Kidney (tissue), 13 donors: ENCODE measurements at regions not wholly inside any gene's neighbourhood (a gene's known extent, or its start where the extent isn't known, plus 50 kb on each side); places are given as distances from the start of the nearest gene placed in this dataset.

Experiments used
- DNase-seq, 5 donors: peaks; one replicate each; pipeline ENCODE4 v3.0.0-alpha.2; 2013 to 2020
- FAIRE-seq: peaks from 2 replicates; lab custom pipeline; 2012; peaks lifted over from hg19 to GRCh38; lab: Jason Lieb, UNC
- H3K27ac ChIP-seq, 2 donors: one replicate each; pipeline ENCODE4 v1.7.0; 2013; ENCODE audit warnings: low read depth in 2 of 2, low read length in 2 of 2, inconsistent platforms in 1 of 2
- H3K27me3 ChIP-seq: one replicate; pipeline ENCODE4 v1.7.1; 2013; ENCODE audit warnings: low read length, inconsistent platforms; ENCODE audit not compliant: control insufficient read depth, insufficient read depth
- H3K36me3 ChIP-seq, 3 donors: one replicate each; pipeline versions ENCODE4 v1.7.0 to v1.7.1; 2013; ENCODE audit warnings: low read length in 3 of 3, control low read depth in 1 of 3, inconsistent platforms in 1 of 3; ENCODE audit not compliant: insufficient read depth in 3 of 3, control insufficient read depth in 2 of 3
- H3K4me1 ChIP-seq, 3 donors: one replicate each; pipeline versions ENCODE4 v1.7.0 to v1.7.1; 2013; ENCODE audit warnings: low read length in 3 of 3, inconsistent platforms in 1 of 3, low read depth in 1 of 3; ENCODE audit not compliant: control insufficient read depth in 2 of 3, insufficient read depth in 2 of 3
- H3K4me3 ChIP-seq, 3 donors: one replicate each; pipeline versions ENCODE4 v1.7.0 to v1.8.1; 2013; ENCODE audit warnings: low read length in 3 of 3, control low read depth in 1 of 3, inconsistent platforms in 1 of 3
- H3K9ac ChIP-seq, 3 donors: one replicate each; pipeline versions ENCODE4 v1.7.0 to v1.7.1; 2013; ENCODE audit warnings: low read length in 3 of 3, control low read depth in 1 of 3, inconsistent platforms in 1 of 3
- H3K9me3 ChIP-seq, 3 donors: one replicate each; pipeline versions ENCODE4 v1.7.0 to v1.7.1; 2013; ENCODE audit warnings: low read length in 3 of 3, control low read depth in 1 of 3, inconsistent platforms in 1 of 3; ENCODE audit not compliant: control insufficient read depth in 2 of 3, insufficient read depth in 1 of 3
- CTCF ChIP-seq: IDR thresholded peaks from 3 replicates; pipeline ENCODE4 v1.5.1; 2012; ENCODE audit warnings: mild to moderate bottlenecking, moderate library complexity, borderline replicate concordance; ENCODE audit not compliant: insufficient read depth; ENCODE audit errors: extremely low read depth
- intact Hi-C: fragments of 100-400 bp; cut with DNase I; formaldehyde crosslinking; loops from one replicate; pipeline ENCODE4 v1.11.1; 2022
- donor health status: control.
- donor health status: control.
- donor health status: control.
- donor health status: control.
- donor health status: control.
- donor health status: DM: yes; HTN: yes; CAD: no.
- donor health status: Normal renal cell carcinoma (clear cell type).

GRCh38 chr10:128855618-128856428 is 611.2 kb upstream of the MGMT start:
- H3K9ac ChIP-seq: no peak overlapping the region
- TF ChIP-seq CTCF: no peak
- H3K4me1 ChIP-seq: peaks cover 10 to 26% (median 10%) of the 10 kb centered on the region in 3 donors
- no peaks in the 10 kb centered on the region for H3K36me3 ChIP-seq
- H3K27ac ChIP-seq: no peak overlapping the region
- H3K4me3 ChIP-seq: no peak overlapping the region
- FAIRE-seq: no peak
- H3K9me3 ChIP-seq: no peaks in the 10 kb centered on the region
- DNase-seq: no peak
- intact Hi-C loops: no loop called here
- H3K27me3 ChIP-seq: no peaks in the 10 kb centered on the region

- intact Hi-C loops: no loop called here
- no peak for FAIRE-seq
These were observed 607.2 kb upstream of the MGMT start for GRCh38 chr10:128859738-128860386.

GRCh38 chr10:128860574-128860973 is 606.5 kb upstream of the MGMT start:
- FAIRE-seq (no peak), DNase-seq (no peak)
- no peaks in the 10 kb centered on the region for H3K36me3 ChIP-seq
- no peaks in the 10 kb centered on the region for H3K9me3 ChIP-seq
- H3K4me1 ChIP-seq: peaks cover 0 to 15% (median 7%) of the 10 kb centered on the region in 3 donors
- no peaks in the 10 kb centered on the region for H3K27me3 ChIP-seq
- no peak for TF ChIP-seq CTCF
- H3K4me3 ChIP-seq: no peak overlapping the region
- intact Hi-C loops: no loop called here
- no peak overlapping the region for H3K27ac ChIP-seq
- no peak overlapping the region for H3K9ac ChIP-seq

More at GRCh38 chr10:128859738-128860386, 607.2 kb upstream of the MGMT start:
- no peaks in the 10 kb centered on the region for H3K36me3 ChIP-seq
- no peak overlapping the region for H3K27ac ChIP-seq
- DNase-seq: peak in 1 of 5 donors; percentile 9
- H3K9ac ChIP-seq: no peak overlapping the region
- no peaks in the 10 kb centered on the region for H3K27me3 ChIP-seq
- no peak overlapping the region for H3K4me3 ChIP-seq
- peak; percentile 46 for TF ChIP-seq CTCF
- peaks cover 3 to 18% (median 7%) of the 10 kb centered on the region in 3 donors for H3K4me1 ChIP-seq
- no peaks in the 10 kb centered on the region for H3K9me3 ChIP-seq
